Activated T-cell treated with anti-CD3 and anti-CD28 coated beads, Interleukin-2, amount 50 U/mL, for 4 hours (primary cell): ENCODE measurements at regions not wholly inside any gene's neighbourhood (a gene's known extent, or its start where the extent isn't known, plus 50 kb on each side); places are given as distances from the start of the nearest gene placed in this dataset.

Source experiments
- ATAC-seq, 2 donors: fragments of 200-7000 bp; cut with Tn5 transposase; one replicate each; pipeline ENCODE4 v1.10.0; 2021
- DNase-seq: peaks from one replicate; pipeline ENCODE4 v3.0.0-alpha.2; 2020
- H3K27me3 Mint-ChIP-seq: one replicate; pipeline ENCODE4 v1.8.0; 2021; ENCODE audit warnings: low read depth, mixed read lengths
- H3K36me3 Mint-ChIP-seq: one replicate; pipeline ENCODE4 v1.8.0; 2022; ENCODE audit warnings: mixed read lengths; ENCODE audit not compliant: insufficient read depth
- H3K4me1 Mint-ChIP-seq: one replicate; pipeline ENCODE4 v1.8.0; 2021; ENCODE audit warnings: low read depth, mixed read lengths
- H3K4me3 Mint-ChIP-seq: one replicate; pipeline ENCODE4 v1.8.0; 2021; ENCODE audit warnings: mild to moderate bottlenecking, moderate library complexity, mixed read lengths
- H3K9me3 Mint-ChIP-seq: one replicate; pipeline ENCODE4 v1.8.0; 2021; ENCODE audit warnings: mixed read lengths

- Mint-ChIP-seq H3K4me1 (no peaks in the 10 kb centered on the region), H3K4me3 (no peak overlapping the region), H3K27me3 (peaks cover 4% of the 10 kb centered on the region), H3K9me3 (peaks cover 9% of the 10 kb centered on the region), H3K36me3 (no peaks in the 10 kb centered on the region)
- DNase-seq (no peak), ATAC-seq (no peak)
Observed at GRCh38 chr10:10471758-10472157, 545.9 kb upstream of the CELF2 start.

- H3K36me3 Mint-ChIP-seq = no peaks in the 10 kb centered on the region
- H3K4me1 Mint-ChIP-seq = no peaks in the 10 kb centered on the region
- H3K27me3 Mint-ChIP-seq = peaks cover 16% of the 10 kb centered on the region
- H3K4me3 Mint-ChIP-seq = no peak overlapping the region
- no peak for DNase-seq
- H3K9me3 Mint-ChIP-seq = peaks cover 9% of the 10 kb centered on the region
- no peak for ATAC-seq
Observed at GRCh38 chr10:10475812-10476211, 541.9 kb upstream of the CELF2 start.

GRCh38 chr10:10477844-10478243, 539.8 kb upstream of the CELF2 start:
- Mint-ChIP-seq H3K4me3 (no peak overlapping the region), H3K4me1 (no peaks in the 10 kb centered on the region), H3K27me3 (peaks cover 21% of the 10 kb centered on the region), H3K36me3 (no peaks in the 10 kb centered on the region), H3K9me3 (peaks cover 4% of the 10 kb centered on the region)
- DNase-seq = no peak
- no peak for ATAC-seq

GRCh38 chr10:10479465-10479864, 538.2 kb upstream of the CELF2 start:
- H3K36me3 Mint-ChIP-seq = no peaks in the 10 kb centered on the region
- peaks cover 21% of the 10 kb centered on the region for H3K27me3 Mint-ChIP-seq
- H3K4me1 Mint-ChIP-seq = no peaks in the 10 kb centered on the region
- H3K9me3 Mint-ChIP-seq = no peaks in the 10 kb centered on the region
- no peak for DNase-seq
- no peak overlapping the region for H3K4me3 Mint-ChIP-seq
- no peak for ATAC-seq

- DNase-seq = no peak
- no peak for ATAC-seq
- Mint-ChIP-seq H3K27me3 (peaks cover 20% of the 10 kb centered on the region), H3K4me3 (no peak overlapping the region), H3K36me3 (no peaks in the 10 kb centered on the region), H3K4me1 (no peaks in the 10 kb centered on the region), H3K9me3 (no peaks in the 10 kb centered on the region)
Observed at GRCh38 chr10:10482613-10483012, 535.1 kb upstream of the CELF2 start.

GRCh38 chr10:10489076-10489475, 528.6 kb upstream of the CELF2 start:
- H3K4me1 Mint-ChIP-seq = no peaks in the 10 kb centered on the region
- peaks cover 29% of the 10 kb centered on the region for H3K27me3 Mint-ChIP-seq

GRCh38 chr10:10489805-10490571, 527.7 kb upstream of the CELF2 start:
- Mint-ChIP-seq H3K4me3 (no peak overlapping the region), H3K36me3 (no peaks in the 10 kb centered on the region), H3K4me1 (no peaks in the 10 kb centered on the region), H3K27me3 (peaks cover 31% of the 10 kb centered on the region), H3K9me3 (no peaks in the 10 kb centered on the region)
- DNase-seq = no peak
- no peak for ATAC-seq

More at GRCh38 chr10:10489076-10489475, 528.6 kb upstream of the CELF2 start:
- Mint-ChIP-seq H3K9me3 (no peaks in the 10 kb centered on the region), H3K36me3 (no peaks in the 10 kb centered on the region), H3K4me3 (no peak overlapping the region)
- DNase-seq (no peak), ATAC-seq (no peak)

GRCh38 chr10:10490581-10490980, 527.1 kb upstream of the CELF2 start:
- DNase-seq = no peak
- Mint-ChIP-seq H3K4me3 (no peak overlapping the region), H3K9me3 (no peaks in the 10 kb centered on the region), H3K4me1 (no peaks in the 10 kb centered on the region), H3K27me3 (peaks cover 32% of the 10 kb centered on the region), H3K36me3 (no peaks in the 10 kb centered on the region)
- no peak for ATAC-seq

GRCh38 chr10:10492420-10492819, 525.3 kb upstream of the CELF2 start:
- Mint-ChIP-seq H3K27me3 (peaks cover 33% of the 10 kb centered on the region), H3K9me3 (no peaks in the 10 kb centered on the region), H3K36me3 (no peaks in the 10 kb centered on the region), H3K4me1 (no peaks in the 10 kb centered on the region), H3K4me3 (no peak overlapping the region)
- no peak for ATAC-seq
- no peak for DNase-seq

- H3K27me3 Mint-ChIP-seq = peaks cover 35% of the 10 kb centered on the region
- no peak overlapping the region for H3K4me3 Mint-ChIP-seq
- H3K4me1 Mint-ChIP-seq = no peaks in the 10 kb centered on the region
- DNase-seq (no peak), ATAC-seq (no peak)
- H3K9me3 Mint-ChIP-seq = no peaks in the 10 kb centered on the region
- no peaks in the 10 kb centered on the region for H3K36me3 Mint-ChIP-seq
Observed at GRCh38 chr10:10493833-10494232, 523.8 kb upstream of the CELF2 start.

GRCh38 chr10:10497245-10497644, 520.4 kb upstream of the CELF2 start:
- peaks cover 19% of the 10 kb centered on the region for H3K27me3 Mint-ChIP-seq
- H3K4me1 Mint-ChIP-seq = no peaks in the 10 kb centered on the region

GRCh38 chr10:10498781-10499180, 518.9 kb upstream of the CELF2 start:
- Mint-ChIP-seq H3K4me3 (no peak overlapping the region), H3K27me3 (peaks cover 14% of the 10 kb centered on the region), H3K4me1 (no peaks in the 10 kb centered on the region), H3K9me3 (peaks cover 7% of the 10 kb centered on the region), H3K36me3 (no peaks in the 10 kb centered on the region)
- no peak for DNase-seq
- ATAC-seq = no peak

More at GRCh38 chr10:10497245-10497644, 520.4 kb upstream of the CELF2 start:
- ATAC-seq (no peak), DNase-seq (no peak)
- peaks cover 7% of the 10 kb centered on the region for H3K9me3 Mint-ChIP-seq
- H3K4me3 Mint-ChIP-seq = no peak overlapping the region
- H3K36me3 Mint-ChIP-seq = no peaks in the 10 kb centered on the region

- Mint-ChIP-seq H3K27me3 (peaks cover 12% of the 10 kb centered on the region), H3K4me3 (no peak overlapping the region), H3K36me3 (no peaks in the 10 kb centered on the region), H3K4me1 (no peaks in the 10 kb centered on the region), H3K9me3 (peaks cover 7% of the 10 kb centered on the region)
- ATAC-seq = peak in 1 of 2 donors; percentile 23
- no peak for DNase-seq
Observed at GRCh38 chr10:10499839-10500238, 517.8 kb upstream of the CELF2 start.

- Mint-ChIP-seq H3K4me3 (no peak overlapping the region), H3K9me3 (peaks cover 7% of the 10 kb centered on the region), H3K27me3 (peaks cover 14% of the 10 kb centered on the region), H3K4me1 (no peaks in the 10 kb centered on the region), H3K36me3 (no peaks in the 10 kb centered on the region)
- peak in 1 of 2 donors; percentile 27 for ATAC-seq
- DNase-seq = no peak
Observed at GRCh38 chr10:10500937-10501336, 516.7 kb upstream of the CELF2 start.

GRCh38 chr10:10503772-10504171, 513.9 kb upstream of the CELF2 start:
- no peak for DNase-seq
- Mint-ChIP-seq H3K4me3 (no peak overlapping the region), H3K9me3 (peaks cover 7% of the 10 kb centered on the region), H3K4me1 (no peaks in the 10 kb centered on the region), H3K27me3 (peaks cover 14% of the 10 kb centered on the region), H3K36me3 (no peaks in the 10 kb centered on the region)
- ATAC-seq = no peak
